MM.1S (cell line): ENCODE measurements at regions not wholly inside any gene's neighbourhood (a gene's known extent, or its start where the extent isn't known, plus 50 kb on each side); places are given as distances from the start of the nearest gene placed in this dataset.

Experiments used
- DNase-seq: peaks from one replicate; pipeline ENCODE4 v3.0.0-alpha.2; 2015
- H2AFZ ChIP-seq: fragments of 300-600 bp; sonication (generic); 2 replicates; pipeline ENCODE4 v1.6.0; 2016; ENCODE audit warnings: antibody characterized with exemption, low read length
- H3F3A ChIP-seq: fragments of 300-600 bp; sonication (generic); 2 replicates; pipeline ENCODE4 v1.6.1; 2016; ENCODE audit warnings: mild to moderate bottlenecking, antibody characterized with exemption, low read length, moderate library complexity, mixed read lengths; ENCODE audit not compliant: insufficient read depth
- H3K27ac ChIP-seq: fragments of 300-600 bp; sonication (generic); 2 replicates; pipeline ENCODE4 v1.5.1; 2016; ENCODE audit warnings: mild to moderate bottlenecking, low read length
- H3K27me3 ChIP-seq: fragments of 300-600 bp; sonication (generic); replicated peaks from 2 replicates; pipeline ENCODE4 v1.6.0; 2016; ENCODE audit warnings: low read length; ENCODE audit not compliant: insufficient read depth
- H3K36me3 ChIP-seq: fragments of 300-600 bp; sonication (generic); replicated peaks from 2 replicates; pipeline ENCODE4 v1.6.1; 2016; ENCODE audit warnings: mild to moderate bottlenecking, low read length, mixed read lengths; ENCODE audit not compliant: insufficient read depth
- H3K4me1 ChIP-seq: fragments of 300-600 bp; sonication (generic); 2 replicates; pipeline ENCODE4 v1.6.1; 2016; ENCODE audit warnings: low read length, mixed read lengths
- H3K4me2 ChIP-seq: fragments of 300-600 bp; sonication (generic); 2 replicates; pipeline ENCODE4 v1.6.0; 2016; ENCODE audit warnings: low read depth, low read length
- H3K4me3 ChIP-seq: fragments of 300-600 bp; sonication (generic); 2 replicates; pipeline ENCODE4 v1.5.1; 2016; ENCODE audit warnings: low read length, mixed read lengths
- H3K79me2 ChIP-seq: fragments of 300-600 bp; sonication (generic); 2 replicates; pipeline ENCODE4 v1.6.1; 2016; ENCODE audit warnings: mixed run types, low read length, mixed read lengths
- H3K9ac ChIP-seq: fragments of 300-600 bp; sonication (generic); 2 replicates; pipeline ENCODE4 v1.6.1; 2016; ENCODE audit warnings: low read length, mixed read lengths
- H3K9me2 ChIP-seq: fragments of 300-600 bp; sonication (generic); replicated peaks from 2 replicates; pipeline ENCODE4 v1.6.1; 2016; ENCODE audit warnings: mild to moderate bottlenecking, low read length, mixed read lengths; ENCODE audit not compliant: insufficient read depth
- H3K9me3 ChIP-seq: fragments of 300-600 bp; sonication (generic); replicated peaks from 2 replicates; pipeline ENCODE4 v1.6.1; 2016; ENCODE audit warnings: mild to moderate bottlenecking, low read length, mixed read lengths; ENCODE audit not compliant: insufficient read depth
- H4K20me1 ChIP-seq: fragments of 300-600 bp; sonication (generic); 2 replicates; pipeline ENCODE4 v1.6.1; 2016; ENCODE audit warnings: mild to moderate bottlenecking, low read length, moderate library complexity, mixed read lengths; ENCODE audit not compliant: insufficient read depth
- EZH2 ChIP-seq: fragments of 300-600 bp; sonication (generic); optimal IDR thresholded peaks from 2 replicates; pipeline ENCODE3; 2017; ENCODE audit warnings: low read depth, mild to moderate bottlenecking, antibody characterized with exemption, low read length, mixed read lengths
- EZH2phosphoT487 ChIP-seq: fragments of 300-600 bp; sonication (generic); IDR thresholded peaks from 2 replicates; pipeline ENCODE4 v1.6.1; 2018; ENCODE audit warnings: antibody characterized with exemption, low read length
- TF ChIP-seq, protein P1 (sequence below): fragments of 300-600 bp; sonication (generic); IDR thresholded peaks from 2 replicates; pipeline ENCODE4 v1.5.1; 2016; ENCODE audit warnings: antibody characterized with exemption, low read length, mixed read lengths

- H3K36me3 ChIP-seq, result no peaks in the 10 kb centered on the region
- no peaks in the 10 kb centered on the region for H3K9me2 ChIP-seq
- no peaks in the 10 kb centered on the region for H3F3A ChIP-seq
- H3K9ac ChIP-seq, result no peak overlapping the region
- no peak overlapping the region for H3K4me3 ChIP-seq
- no peak overlapping the region for H3K4me2 ChIP-seq
- no peaks in the 10 kb centered on the region for H3K79me2 ChIP-seq
- H3K4me1 ChIP-seq, result no peaks in the 10 kb centered on the region
- no peak overlapping the region for H2AFZ ChIP-seq
- DNase-seq, result no peak
- no peaks in the 10 kb centered on the region for H3K9me3 ChIP-seq
- H4K20me1 ChIP-seq, result no peaks in the 10 kb centered on the region
- no peak overlapping the region for H3K27ac ChIP-seq
- no peaks in the 10 kb centered on the region for H3K27me3 ChIP-seq
- TF ChIP-seq EZH2, result no peak
- TF ChIP-seq, protein P1, sequence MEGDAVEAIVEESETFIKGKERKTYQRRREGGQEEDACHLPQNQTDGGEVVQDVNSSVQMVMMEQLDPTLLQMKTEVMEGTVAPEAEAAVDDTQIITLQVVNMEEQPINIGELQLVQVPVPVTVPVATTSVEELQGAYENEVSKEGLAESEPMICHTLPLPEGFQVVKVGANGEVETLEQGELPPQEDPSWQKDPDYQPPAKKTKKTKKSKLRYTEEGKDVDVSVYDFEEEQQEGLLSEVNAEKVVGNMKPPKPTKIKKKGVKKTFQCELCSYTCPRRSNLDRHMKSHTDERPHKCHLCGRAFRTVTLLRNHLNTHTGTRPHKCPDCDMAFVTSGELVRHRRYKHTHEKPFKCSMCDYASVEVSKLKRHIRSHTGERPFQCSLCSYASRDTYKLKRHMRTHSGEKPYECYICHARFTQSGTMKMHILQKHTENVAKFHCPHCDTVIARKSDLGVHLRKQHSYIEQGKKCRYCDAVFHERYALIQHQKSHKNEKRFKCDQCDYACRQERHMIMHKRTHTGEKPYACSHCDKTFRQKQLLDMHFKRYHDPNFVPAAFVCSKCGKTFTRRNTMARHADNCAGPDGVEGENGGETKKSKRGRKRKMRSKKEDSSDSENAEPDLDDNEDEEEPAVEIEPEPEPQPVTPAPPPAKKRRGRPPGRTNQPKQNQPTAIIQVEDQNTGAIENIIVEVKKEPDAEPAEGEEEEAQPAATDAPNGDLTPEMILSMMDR, result no peak
- TF ChIP-seq EZH2phosphoT487, result no peak
Measured at GRCh38 chr4:28241021-28241420, 1380.4 kb downstream of the STIM2 start.

GRCh38 chr4:28247805-28248204, 1387.2 kb downstream of the STIM2 start:
- Histone ChIP-seq H3K9ac (no peak overlapping the region), H3K36me3 (no peaks in the 10 kb centered on the region), H3K4me3 (no peak overlapping the region), H3K4me1 (0 out of 2 replicates have a peak, but pooled peaks cover 4% of the 10 kb centered on the region), H3K79me2 (no peaks in the 10 kb centered on the region), H3F3A (no peaks in the 10 kb centered on the region), H2AFZ (no peak overlapping the region), H3K4me2 (no peak overlapping the region), H3K9me3 (no peaks in the 10 kb centered on the region), H3K27ac (no peak overlapping the region), H4K20me1 (no peaks in the 10 kb centered on the region), H3K27me3 (no peaks in the 10 kb centered on the region), H3K9me2 (no peaks in the 10 kb centered on the region)
- TF ChIP-seq, protein P1, result no peak
- no peak for TF ChIP-seq EZH2
- no peak for TF ChIP-seq EZH2phosphoT487
- no peak for DNase-seq

GRCh38 chr4:28248269-28248668, 1387.6 kb downstream of the STIM2 start:
- Histone ChIP-seq H2AFZ (no peak overlapping the region), H3K4me2 (no peak overlapping the region), H3K9me2 (no peaks in the 10 kb centered on the region), H3K9ac (no peak overlapping the region), H3K4me3 (no peak overlapping the region), H3F3A (no peaks in the 10 kb centered on the region), H3K79me2 (no peaks in the 10 kb centered on the region), H3K27ac (no peak overlapping the region), H4K20me1 (no peaks in the 10 kb centered on the region), H3K27me3 (no peaks in the 10 kb centered on the region), H3K4me1 (0 out of 2 replicates have a peak, but pooled peaks cover 4% of the 10 kb centered on the region), H3K9me3 (no peaks in the 10 kb centered on the region), H3K36me3 (no peaks in the 10 kb centered on the region)
- TF ChIP-seq EZH2 (no peak), EZH2phosphoT487 (no peak)
- TF ChIP-seq, protein P1, result no peak
- no peak for DNase-seq
